HG02852 (cell line): ENCODE measurements at regions not wholly inside any gene's neighbourhood (a gene's known extent, or its start where the extent isn't known, plus 50 kb on each side); places are given as distances from the start of the nearest gene placed in this dataset.
"Not testable (repeated sequence)": the region's sequence is repeated elsewhere in the genome, so short reads cannot be mapped to it uniquely, and the experiment has no call there.

ENCODE experiments used
- ATAC-seq: cut with Tn5 transposase; IDR thresholded peaks from one replicate; pipeline ENCODE4 v1.9.1; 2021; ENCODE audit warnings: mild to moderate bottlenecking, moderate library complexity; ENCODE audit not compliant: unreplicated experiment

DNA sequence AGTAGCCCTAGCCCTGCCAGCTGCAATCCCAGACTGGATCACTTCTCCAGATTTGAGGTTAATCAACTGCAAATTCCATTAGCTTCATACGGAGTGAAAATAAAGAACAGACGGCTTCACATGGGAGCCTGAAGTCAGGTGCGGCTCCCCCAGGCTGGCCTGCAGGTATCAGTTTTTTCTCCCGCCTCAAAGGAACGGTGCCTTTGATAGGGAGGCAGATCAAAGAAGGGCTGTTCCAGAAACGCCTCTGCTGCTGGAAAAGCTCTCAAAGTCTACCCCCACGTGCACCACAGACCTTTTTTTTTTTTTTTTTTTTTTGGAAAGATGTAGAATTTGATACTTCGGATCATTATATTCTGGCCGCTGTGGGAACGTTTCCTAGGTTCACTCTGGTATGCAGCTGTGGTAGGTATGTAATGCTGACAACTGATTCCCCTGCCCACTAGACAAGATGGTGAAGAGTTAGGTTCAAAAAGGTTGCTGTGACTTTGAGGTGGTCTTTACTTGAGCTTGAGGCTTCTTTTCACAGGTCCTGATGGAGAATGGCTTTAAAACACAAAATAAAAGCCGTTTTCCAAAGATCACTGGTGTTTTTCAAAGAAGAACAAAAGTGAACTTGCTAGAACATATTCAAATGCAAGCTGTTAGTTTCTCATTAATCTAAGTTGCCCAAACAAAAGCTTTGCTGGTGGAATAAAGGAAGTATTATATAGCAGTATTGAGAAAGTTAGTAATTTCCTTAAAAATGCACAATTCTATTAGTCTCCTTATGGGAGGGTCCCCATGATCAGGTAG, 189.0 kb upstream of the NFIA start:
- no peak for ATAC-seq

DNA sequence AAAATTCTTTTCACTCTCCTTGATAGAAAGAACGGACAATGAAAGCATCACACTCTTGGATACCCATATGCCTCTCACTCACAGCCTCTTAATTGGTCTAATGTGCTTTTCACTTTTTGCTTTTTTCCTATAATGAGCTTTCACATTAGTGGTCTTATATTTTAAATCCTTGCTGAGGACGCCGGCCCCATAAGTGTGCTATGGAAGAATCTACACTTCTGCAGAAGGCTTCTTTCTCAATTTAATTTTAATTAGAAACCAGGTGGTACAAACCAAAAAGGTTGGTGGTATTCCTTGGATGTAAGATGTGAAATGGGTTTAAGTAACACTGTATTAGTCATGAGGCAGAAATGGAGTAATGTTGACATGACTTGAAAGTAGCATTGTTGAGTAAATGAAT, 190.6 kb upstream of the NFIA start:
- no peak for ATAC-seq

DNA sequence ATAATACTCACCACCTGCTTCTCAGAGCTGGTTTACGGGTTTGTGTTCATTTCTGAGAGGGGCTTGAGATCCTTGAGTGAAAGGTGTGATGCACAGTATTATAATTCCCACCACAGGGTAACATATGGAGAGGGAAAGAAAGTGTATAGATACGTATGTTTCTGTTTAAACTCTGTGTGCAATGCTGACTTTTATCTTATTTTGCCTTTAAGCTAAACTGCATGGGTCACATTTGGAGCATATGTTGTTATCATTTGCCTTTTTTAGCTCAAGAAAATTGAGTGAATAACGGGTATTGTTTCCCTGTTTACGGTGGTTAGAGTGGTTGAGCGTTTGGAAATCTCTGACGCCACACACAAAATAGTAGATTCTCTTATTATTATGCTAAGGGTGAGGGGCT, 191.1 kb upstream of the NFIA start:
- no peak for ATAC-seq

DNA sequence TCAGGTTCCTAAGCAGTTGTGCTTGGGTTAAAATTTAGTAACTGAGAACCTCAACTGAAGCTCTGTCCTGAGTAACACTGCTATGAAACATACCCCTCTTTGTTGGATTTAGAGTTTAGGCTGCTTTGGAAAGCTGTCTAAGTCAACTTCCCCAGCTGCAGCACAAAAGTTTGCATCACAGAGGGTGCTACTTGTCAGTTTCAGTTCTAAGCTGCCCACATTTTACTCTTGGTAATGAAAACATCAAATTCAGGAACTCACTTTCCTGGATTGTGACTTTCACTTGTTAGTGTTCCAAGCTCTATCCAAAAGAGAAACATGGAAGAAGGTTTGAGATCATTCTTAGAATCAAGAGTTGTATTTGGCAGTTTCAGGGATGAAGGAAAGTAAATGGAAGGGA, 191.7 kb upstream of the NFIA start:
- no peak for ATAC-seq

DNA sequence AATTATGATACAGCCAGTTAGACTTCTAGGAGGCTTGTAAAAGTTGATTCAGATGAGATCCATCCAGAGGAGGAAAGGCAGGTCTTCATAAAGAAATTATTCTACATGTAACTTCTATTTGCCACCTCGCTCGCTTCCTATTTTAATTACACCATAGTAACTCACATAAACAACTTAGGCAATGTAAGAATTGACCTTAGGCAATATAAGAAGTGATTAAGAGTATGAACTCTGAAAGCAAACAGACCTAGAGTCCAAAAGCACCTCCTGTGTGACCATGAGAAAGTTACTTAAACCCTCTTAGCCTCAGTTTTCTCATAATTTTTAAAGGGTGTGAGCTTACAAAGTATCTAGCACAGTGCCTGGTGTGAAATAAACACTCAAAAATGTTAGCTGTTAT, 192.7 kb upstream of the NFIA start:
- no peak for ATAC-seq

DNA sequence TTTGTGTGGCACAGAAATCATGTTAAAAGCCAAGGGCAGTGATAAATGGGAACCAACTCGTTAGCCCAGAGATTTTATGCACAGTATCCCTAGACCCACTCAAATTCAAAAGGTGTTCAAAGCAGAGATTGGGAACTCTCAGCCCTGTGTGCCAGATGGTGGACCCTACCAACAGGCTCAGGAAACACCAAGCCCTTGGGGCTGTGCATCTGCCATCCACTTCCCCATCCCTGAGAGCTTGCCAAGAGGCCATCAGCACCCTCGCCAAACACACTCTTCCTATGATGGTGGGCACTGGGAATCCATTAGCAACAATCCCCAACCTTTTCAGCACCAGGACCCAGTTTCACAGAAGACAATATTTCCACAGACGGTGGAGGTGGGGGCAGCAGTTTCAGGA, 194.2 kb upstream of the NFIA start:
- ATAC-seq: no peak

DNA sequence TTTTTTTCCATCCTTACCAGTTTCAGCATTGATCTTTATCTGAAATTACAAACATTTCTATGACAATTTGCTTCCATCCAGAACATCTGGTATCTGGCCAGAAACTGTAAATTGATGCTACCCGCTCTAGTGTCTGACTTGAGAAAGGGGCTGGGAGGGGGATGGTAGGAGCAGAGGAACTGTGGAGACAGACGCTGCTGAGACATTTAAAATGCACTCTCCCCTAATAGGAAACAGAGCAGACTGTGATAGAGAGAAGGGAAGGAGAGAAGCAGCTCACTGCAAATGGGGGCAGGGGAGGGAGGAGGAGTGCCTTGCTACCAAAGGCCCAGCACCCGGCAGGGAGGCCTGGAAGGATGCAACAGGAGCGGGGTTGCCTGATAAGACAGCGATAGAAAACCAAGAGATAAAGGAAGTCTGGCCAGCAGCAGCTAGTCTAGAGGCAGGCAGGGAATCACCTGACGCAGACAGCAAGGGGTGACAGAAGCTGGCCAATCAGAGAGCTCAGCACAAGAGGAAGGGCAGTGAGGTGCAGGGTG, 195.5 kb upstream of the NFIA start:
- ATAC-seq: no peak

DNA sequence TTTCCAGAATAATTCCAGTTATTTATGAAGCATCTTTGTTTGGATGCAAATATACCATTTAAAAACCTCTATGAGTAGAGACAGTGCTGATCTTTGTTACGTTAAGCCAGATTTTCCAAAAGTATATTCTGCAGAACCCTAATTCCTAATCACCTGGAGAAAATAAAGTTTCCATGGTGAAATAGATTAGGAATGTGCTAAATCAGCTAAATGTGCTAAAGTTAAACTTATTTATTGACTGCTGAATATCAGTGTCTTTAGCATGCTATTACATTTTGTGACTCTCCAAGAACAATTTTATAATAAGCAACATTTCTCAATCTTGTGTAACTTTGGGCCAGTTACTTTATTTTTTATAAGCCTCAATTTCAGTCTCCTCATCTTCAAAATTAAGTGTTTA, 196.3 kb upstream of the NFIA start:
- no peak for ATAC-seq

DNA sequence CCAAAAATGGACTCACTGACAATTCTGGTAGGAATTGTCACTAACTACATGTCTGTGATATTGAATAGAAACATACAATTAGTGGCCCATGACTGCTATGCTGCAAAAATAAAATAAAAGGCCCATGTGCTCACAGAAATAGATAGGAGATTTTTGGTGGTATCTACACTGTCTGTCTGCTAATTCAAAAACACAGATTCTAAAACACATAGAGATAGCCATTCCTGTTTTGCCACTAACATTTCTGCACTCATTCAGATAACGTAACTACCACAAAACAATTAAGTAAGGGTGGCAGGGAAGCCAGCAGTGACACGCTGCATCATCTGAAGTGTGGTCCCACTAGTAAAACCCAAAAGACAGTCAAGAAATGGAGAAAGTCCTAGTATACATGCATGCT, 202.2 kb upstream of the NFIA start:
- ATAC-seq: no peak

DNA sequence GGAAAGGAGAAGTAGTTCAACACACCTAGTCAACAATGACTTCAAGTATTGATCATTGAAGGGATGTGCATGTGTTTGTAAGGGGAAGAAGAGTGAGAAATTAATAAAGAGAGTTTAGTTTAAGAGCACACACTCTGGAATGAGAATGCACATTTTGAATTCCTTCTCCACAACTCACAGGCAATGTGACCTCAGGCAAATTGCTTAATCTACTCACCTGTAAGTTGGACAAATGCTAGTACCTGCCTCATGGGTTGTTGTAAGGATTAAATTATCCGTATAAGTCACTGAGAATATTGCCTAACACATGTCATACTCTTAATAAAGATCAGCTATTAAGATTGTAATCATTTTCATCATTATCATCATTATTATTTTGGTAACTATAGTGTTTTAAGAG, 204.0 kb upstream of the NFIA start:
- ATAC-seq: no peak

DNA sequence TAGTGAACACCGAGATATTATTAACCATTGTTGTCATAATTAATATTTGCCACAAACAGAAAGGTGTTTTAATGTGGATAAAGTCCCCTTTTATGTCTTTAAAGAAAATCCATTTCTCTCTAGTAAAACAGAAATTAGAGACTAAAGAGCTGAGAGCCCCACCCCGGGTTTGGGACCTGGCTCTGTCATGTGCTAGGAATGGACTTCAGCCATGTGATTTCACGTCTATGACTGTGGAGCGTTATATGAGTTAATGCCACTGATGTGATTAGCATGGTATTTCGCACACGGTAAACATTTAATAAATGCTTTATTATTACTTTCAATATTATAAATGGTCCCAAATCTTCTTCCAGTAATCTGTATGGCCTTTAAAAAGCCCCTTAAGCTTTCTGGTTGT, 205.0 kb upstream of the NFIA start:
- ATAC-seq: no peak

DNA sequence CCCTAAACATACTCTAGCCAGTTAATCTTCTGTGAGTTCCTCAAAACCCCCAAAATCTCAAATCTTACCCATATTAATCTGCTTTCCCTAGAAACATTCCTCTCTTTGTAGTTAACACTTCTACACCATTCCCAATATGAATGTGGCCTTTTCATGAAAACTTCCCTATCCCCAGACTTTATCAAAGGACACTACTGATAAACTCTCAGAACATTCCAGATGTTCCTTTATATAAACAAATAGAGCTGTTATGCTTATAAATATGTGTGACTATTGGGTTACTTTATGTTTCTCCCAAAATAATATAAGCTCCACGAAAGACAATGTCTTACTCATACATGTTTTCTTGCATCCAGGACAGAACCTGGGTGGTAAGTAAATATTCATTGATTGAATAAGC, 205.4 kb upstream of the NFIA start:
- ATAC-seq: no peak

DNA sequence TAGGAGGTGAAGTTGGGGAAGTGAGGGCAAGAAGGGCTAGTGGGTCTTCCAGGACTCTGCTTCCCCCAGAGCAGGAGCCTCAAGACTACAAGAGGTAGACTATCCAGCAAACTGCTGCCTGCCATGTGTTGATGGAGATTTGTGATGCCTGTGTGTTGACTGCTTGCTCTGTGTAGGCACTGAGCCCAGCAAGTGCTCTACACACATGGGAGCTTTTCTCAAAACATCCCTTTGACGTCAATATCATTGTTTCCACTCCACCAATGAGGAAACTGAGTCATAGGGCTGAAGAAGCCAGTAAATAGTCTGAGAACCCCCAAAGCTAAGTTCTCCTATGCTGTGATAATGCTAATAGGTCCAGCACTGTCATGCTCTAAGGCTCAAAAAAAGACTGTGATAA, 207.2 kb upstream of the NFIA start:
- no peak for ATAC-seq

DNA sequence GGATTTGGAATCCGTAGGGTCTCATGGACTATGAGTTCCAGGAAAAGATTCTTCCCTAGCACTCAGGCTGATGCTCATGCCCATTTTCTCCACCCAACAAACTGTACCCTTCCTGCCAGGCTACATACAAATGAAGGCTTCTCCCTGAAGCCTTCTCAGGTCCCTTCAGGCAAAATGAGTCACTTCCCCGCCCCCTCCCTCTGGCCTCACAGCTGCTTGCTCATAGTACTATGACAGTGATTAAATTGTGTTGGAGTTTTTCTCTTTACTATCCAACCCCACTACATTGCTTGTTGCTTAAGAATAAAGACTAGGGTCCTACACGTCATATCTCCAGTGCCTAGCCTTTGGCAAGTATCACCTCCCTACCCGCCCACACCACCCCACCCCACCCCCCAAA, 207.6 kb upstream of the NFIA start:
- no peak for ATAC-seq

DNA sequence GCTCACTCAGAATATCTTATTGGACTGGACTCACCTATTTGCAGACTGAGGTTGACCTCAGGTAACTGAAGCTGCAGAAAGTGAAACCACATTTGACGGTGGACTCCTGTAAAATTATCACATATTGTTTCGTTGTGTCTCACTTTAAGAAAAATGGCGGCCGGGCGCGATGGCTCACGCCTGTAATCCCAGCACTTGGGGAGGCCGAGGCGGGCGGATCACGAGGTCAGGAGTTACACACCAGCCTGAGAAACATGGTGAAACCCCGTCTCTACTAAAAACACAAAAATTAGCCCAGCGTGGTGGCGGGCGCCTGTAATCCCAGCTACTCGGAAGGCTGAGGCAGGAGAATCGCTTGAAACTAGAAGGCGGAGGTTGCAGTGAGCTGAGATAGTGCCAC, 209.0 kb upstream of the NFIA start:
- ATAC-seq: not testable (repeated sequence)

DNA sequence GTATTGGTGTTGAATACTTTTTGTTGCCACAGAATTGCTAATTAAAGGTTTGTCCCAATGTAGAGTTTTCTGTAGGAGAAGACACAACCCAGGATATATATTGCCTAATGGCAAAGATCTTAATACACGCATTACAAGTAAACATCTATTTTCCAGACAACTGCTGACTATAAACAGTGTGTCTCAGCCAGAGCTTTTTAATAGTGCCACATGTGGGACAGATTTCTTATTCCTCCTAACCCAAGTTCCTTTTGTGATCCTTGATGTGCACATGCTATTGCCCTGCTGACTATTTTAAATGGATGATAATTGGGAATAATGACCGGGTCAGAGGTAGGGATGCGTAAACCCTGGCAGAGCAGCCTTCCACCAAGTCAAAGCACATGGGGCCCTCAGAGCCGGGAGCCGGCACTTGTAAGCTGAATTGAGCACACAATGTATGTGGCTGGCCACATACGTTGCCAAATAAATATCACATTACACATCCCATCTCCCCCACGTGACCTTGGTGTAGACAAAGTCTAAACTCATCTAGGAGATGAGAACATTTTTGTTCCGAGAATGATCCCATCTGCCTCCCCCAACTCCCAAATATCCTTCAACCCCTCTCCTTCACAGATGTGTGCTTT, 209.8 kb upstream of the NFIA start:
- ATAC-seq: no peak

DNA sequence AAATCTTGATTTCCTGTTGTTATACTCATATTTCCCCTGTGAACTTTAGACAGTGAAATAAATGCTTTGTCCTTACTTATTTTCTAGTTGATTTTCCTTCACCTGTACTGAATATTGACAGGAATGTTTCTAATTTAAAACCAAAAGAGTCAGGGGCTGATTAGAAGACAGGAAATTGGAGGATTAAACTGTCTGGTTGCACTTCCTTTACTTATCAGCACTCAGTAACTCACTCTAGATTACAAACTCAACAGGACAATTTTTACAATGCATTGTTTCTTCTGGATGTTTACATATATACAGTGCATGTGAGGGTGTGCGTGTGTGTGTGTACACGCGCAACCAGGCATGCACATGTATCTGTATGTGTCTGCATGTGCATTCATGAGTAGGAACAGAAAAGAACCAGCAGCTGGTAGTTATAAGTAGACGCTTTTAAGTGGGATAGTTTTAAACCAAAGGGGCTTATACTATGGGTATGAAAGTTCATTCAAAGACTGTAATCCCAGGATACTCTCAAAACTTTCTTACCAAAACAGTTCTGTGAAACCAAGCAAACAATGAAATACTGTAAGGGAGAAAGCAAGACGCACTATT, 212.0 kb upstream of the NFIA start:
- no peak for ATAC-seq

DNA sequence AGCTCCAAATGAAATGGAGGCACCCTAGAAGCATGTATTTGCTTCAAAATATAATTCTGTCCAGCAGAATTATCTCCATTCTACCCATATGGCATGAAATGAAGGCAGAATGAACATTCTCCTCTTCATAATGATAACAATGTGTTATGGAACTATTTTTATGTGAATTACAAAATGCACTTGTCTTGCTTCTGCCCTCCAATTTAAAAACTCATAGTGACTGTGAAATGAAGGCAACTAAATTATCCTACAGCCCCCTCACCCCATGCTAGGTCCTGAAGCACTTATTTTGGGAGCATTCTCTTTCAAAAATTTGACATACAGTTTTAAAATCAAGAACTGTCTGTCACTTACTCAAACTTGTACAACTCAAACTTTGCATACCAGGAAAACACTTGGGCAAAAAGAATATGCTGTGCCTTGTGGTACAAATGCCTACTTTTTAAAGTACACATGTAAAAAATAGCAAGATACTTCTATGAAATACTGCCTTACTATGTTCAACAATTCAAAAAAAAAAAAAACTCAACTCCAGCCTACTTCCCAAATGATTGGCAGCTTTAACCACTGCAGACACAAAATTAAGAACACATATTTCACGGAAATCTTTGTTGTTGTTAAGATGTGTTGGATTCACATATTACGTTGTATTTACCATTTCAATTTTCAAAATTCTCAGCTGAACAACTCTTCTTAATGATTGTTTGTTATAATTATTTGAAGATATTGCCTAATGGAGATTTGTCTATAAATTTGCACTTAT, 213.3 kb upstream of the NFIA start:
- ATAC-seq: no peak

DNA sequence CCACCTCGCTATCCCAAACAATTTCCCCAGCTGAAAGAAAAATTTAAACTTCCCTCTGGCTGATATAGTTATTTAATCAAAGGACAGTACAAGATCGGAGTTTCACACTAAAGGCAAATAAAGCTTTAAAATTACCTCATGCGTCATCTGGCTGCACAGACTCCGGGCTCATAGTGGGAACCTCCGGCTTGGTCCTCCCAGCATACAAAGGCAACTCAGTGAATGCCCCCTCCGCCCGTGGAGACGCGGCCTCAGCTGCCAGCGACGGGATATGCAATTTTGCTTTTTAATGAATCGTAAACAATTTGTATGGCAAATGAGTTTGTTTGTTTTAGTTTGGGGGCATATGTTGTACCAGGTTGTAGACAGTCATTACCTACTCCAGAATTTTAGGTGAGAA, 214.6 kb upstream of the NFIA start:
- ATAC-seq: no peak

DNA sequence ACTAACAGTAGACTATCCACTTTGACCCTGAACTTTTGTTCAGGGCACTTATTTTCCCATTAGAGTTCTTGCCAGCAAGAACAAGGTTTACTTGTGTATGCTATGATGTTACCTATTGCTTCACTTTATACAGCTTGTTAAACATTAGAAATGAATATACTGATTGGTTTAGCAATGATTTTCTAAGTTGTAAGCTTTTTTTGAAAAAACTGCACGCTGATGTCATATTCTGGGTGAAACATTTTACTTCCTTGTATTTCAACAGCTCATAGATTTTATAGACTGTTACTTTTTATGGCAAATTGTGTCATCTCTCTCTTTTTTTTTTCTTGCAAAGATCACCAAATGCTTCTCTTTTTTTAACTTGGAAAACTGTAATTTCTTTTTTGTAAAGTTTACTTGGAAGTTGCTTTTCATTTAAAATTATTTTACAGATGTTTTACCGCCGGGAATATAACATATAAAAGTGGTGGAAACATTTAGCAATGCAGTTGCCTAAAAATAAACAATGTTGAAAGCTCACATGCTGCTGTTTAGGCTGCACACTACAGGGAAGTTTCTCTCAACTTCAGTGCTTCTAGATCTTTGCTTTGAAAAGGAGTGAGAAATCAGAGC, 215.3 kb upstream of the NFIA start:
- no peak for ATAC-seq
